ENCODE measurements at regions not wholly inside any gene's neighbourhood (a gene's known extent, or its start where the extent isn't known, plus 50 kb on each side); places are given as distances from the start of the nearest gene placed in this dataset.

GRCh38 chrX:40816906-40817305 lies 81.6 kb upstream of the MED14 start:
- TF ChIP-seq CTCF (IDR thresholded peaks at IDR 0.05; ENCODE audit: low read length, missing control alignments) = no peak
- no peak overlapping the region for H3K4me3 ChIP-seq (replicated peaks; ENCODE audit: low read depth, low read length)
- DNase-seq (ENCODE audit: low read depth) = no peak

GRCh38 chrX:40818236-40818635 lies 82.9 kb upstream of the MED14 start:
- TF ChIP-seq CTCF (IDR thresholded peaks at IDR 0.05; ENCODE audit: low read length, missing control alignments) = no peak
- H3K4me3 ChIP-seq (replicated peaks; ENCODE audit: low read depth, low read length) = no peak overlapping the region
- no peak for DNase-seq (ENCODE audit: low read depth)

GRCh38 chrX:40821780-40822179 lies 86.4 kb upstream of the MED14 start:
- no peak for DNase-seq (ENCODE audit: low read depth)
- no peak for TF ChIP-seq CTCF (IDR thresholded peaks at IDR 0.05; ENCODE audit: low read length, missing control alignments)
- no peak overlapping the region for H3K4me3 ChIP-seq (replicated peaks; ENCODE audit: low read depth, low read length)

GRCh38 chrX:40827331-40827730 lies 92.0 kb upstream of the MED14 start:
- TF ChIP-seq CTCF (IDR thresholded peaks at IDR 0.05; ENCODE audit: low read length, missing control alignments) = no peak
- no peak overlapping the region for H3K4me3 ChIP-seq (replicated peaks; ENCODE audit: low read depth, low read length)
- DNase-seq (ENCODE audit: low read depth) = no peak

GRCh38 chrX:40831750-40832149 lies 96.4 kb upstream of the MED14 start:
- no peak overlapping the region for H3K4me3 ChIP-seq (replicated peaks; ENCODE audit: low read depth, low read length)
- TF ChIP-seq CTCF (IDR thresholded peaks at IDR 0.05; ENCODE audit: low read length, missing control alignments) = no peak
- no peak for DNase-seq (ENCODE audit: low read depth)

GRCh38 chrX:40832723-40833122 lies 97.4 kb upstream of the MED14 start:
- H3K4me3 ChIP-seq (replicated peaks; ENCODE audit: low read depth, low read length) = no peak overlapping the region
- DNase-seq (ENCODE audit: low read depth) = no peak
- no peak for TF ChIP-seq CTCF (IDR thresholded peaks at IDR 0.05; ENCODE audit: low read length, missing control alignments)

GRCh38 chrX:40834225-40834624 lies 98.9 kb upstream of the MED14 start:
- H3K4me3 ChIP-seq (replicated peaks; ENCODE audit: low read depth, low read length) = no peak overlapping the region
- DNase-seq (ENCODE audit: low read depth) = no peak
- no peak for TF ChIP-seq CTCF (IDR thresholded peaks at IDR 0.05; ENCODE audit: low read length, missing control alignments)
